ENCODE measurements at regions not wholly inside any gene's neighbourhood (a gene's known extent, or its start where the extent isn't known, plus 50 kb on each side); places are given as distances from the start of the nearest gene placed in this dataset.
A peak's percentile ranks its signal among the peaks of the same experiment; 100 is the strongest.
"Not testable (repeated sequence)": the region's sequence is repeated elsewhere in the genome, so short reads cannot be mapped to it uniquely, and the experiment has no call there.

GRCh38 chrX:124455966-124456365 is 109.6 kb downstream of the SH2D1A start:
- Mint-ChIP-seq H3K9me3 (ENCODE audit: unreplicated experiment) (no peaks in the 10 kb centered on the region), H3K4me1 (ENCODE audit: unreplicated experiment) (peaks cover 34% of the 10 kb centered on the region), H3K36me3 (ENCODE audit: unreplicated experiment) (no peaks in the 10 kb centered on the region), H3K4me3 (ENCODE audit: unreplicated experiment) (no peak overlapping the region), H3K27ac (ENCODE audit: unreplicated experiment) (peak overlapping the region; percentile 67), H3K27me3 (ENCODE audit: unreplicated experiment) (no peaks in the 10 kb centered on the region)
- no peak for DNase-seq (ENCODE audit: extremely low spot score, unreplicated experiment)
- TF ChIP-seq, protein P1, sequence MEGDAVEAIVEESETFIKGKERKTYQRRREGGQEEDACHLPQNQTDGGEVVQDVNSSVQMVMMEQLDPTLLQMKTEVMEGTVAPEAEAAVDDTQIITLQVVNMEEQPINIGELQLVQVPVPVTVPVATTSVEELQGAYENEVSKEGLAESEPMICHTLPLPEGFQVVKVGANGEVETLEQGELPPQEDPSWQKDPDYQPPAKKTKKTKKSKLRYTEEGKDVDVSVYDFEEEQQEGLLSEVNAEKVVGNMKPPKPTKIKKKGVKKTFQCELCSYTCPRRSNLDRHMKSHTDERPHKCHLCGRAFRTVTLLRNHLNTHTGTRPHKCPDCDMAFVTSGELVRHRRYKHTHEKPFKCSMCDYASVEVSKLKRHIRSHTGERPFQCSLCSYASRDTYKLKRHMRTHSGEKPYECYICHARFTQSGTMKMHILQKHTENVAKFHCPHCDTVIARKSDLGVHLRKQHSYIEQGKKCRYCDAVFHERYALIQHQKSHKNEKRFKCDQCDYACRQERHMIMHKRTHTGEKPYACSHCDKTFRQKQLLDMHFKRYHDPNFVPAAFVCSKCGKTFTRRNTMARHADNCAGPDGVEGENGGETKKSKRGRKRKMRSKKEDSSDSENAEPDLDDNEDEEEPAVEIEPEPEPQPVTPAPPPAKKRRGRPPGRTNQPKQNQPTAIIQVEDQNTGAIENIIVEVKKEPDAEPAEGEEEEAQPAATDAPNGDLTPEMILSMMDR (IDR thresholded peaks at IDR 0.05), result no peak

DNA sequence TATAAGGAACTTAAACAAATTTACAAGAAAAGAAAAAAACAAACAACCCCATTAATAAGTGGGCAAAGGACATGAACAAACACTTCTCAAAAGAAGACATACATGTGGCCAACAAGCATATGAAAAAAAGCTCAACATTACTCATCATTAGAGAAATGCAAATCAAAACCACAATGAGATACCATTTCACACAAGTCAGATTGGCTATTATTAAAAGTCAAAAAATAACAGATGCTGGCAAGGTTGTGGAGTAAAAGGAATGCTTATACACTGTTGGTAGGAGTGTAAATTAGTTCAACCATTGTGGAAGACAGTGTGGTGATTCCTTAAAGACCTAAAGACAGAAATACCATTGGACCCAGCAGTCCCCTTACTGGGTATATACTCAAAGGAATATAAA is 113.5 kb downstream of the SH2D1A start:
- not testable (repeated sequence) for H3K4me3 Mint-ChIP-seq (ENCODE audit: unreplicated experiment); H3K36me3 Mint-ChIP-seq (ENCODE audit: unreplicated experiment); DNase-seq (ENCODE audit: extremely low spot score, unreplicated experiment); H3K9me3 Mint-ChIP-seq (ENCODE audit: unreplicated experiment); H3K27ac Mint-ChIP-seq (ENCODE audit: unreplicated experiment); H3K27me3 Mint-ChIP-seq (ENCODE audit: unreplicated experiment)
- H3K4me1 Mint-ChIP-seq (ENCODE audit: unreplicated experiment), result peaks cover 37% of the 10 kb centered on the region

DNA sequence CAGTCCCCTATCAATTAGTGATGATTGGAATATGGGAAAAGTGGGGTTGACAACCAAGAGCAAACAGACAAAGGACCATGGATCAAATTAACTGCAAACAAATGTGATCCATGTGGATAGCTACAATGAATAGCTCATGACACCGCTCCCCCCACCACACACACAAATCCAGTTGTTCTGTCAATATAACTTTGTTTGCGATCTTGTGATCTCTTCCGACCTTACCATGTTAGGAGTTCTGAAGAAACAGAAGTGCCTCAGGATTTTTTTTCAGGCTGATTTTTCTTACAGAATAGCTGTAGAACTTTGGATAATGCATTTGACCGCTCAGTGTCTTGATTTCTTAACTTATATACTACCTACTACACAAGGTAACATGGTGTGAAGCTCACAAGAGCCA is 116.6 kb downstream of the SH2D1A start:
- no peak for DNase-seq (ENCODE audit: extremely low spot score, unreplicated experiment)
- Mint-ChIP-seq H3K4me1 (ENCODE audit: unreplicated experiment) (peaks cover 33% of the 10 kb centered on the region), H3K4me3 (ENCODE audit: unreplicated experiment) (no peak overlapping the region), H3K27ac (ENCODE audit: unreplicated experiment) (no peak overlapping the region), H3K36me3 (ENCODE audit: unreplicated experiment) (peaks cover 1% of the 10 kb centered on the region), H3K9me3 (ENCODE audit: unreplicated experiment) (no peaks in the 10 kb centered on the region), H3K27me3 (ENCODE audit: unreplicated experiment) (no peaks in the 10 kb centered on the region)
- TF ChIP-seq, protein P1 (IDR thresholded peaks at IDR 0.05), result no peak

GRCh38 chrX:124467202-124467601 is 120.8 kb downstream of the SH2D1A start:
- Mint-ChIP-seq H3K36me3 (ENCODE audit: unreplicated experiment) (peaks cover 1% of the 10 kb centered on the region), H3K4me3 (ENCODE audit: unreplicated experiment) (no peak overlapping the region), H3K4me1 (ENCODE audit: unreplicated experiment) (peaks cover 22% of the 10 kb centered on the region), H3K27me3 (ENCODE audit: unreplicated experiment) (no peaks in the 10 kb centered on the region), H3K27ac (ENCODE audit: unreplicated experiment) (no peak overlapping the region), H3K9me3 (ENCODE audit: unreplicated experiment) (no peaks in the 10 kb centered on the region)
- DNase-seq (ENCODE audit: extremely low spot score, unreplicated experiment), result no peak
- TF ChIP-seq, protein P1 (IDR thresholded peaks at IDR 0.05), result no peak

- Mint-ChIP-seq H3K27ac (ENCODE audit: unreplicated experiment) (no peak overlapping the region), H3K4me1 (ENCODE audit: unreplicated experiment) (peaks cover 5% of the 10 kb centered on the region), H3K9me3 (ENCODE audit: unreplicated experiment) (no peaks in the 10 kb centered on the region)
Measured at GRCh38 chrX:124475358-124475757, 129.0 kb downstream of the SH2D1A start.

More at GRCh38 chrX:124475358-124475757, 129.0 kb downstream of the SH2D1A start:
- no peak for DNase-seq (ENCODE audit: extremely low spot score, unreplicated experiment)
- H3K36me3 Mint-ChIP-seq (ENCODE audit: unreplicated experiment), result no peaks in the 10 kb centered on the region
- TF ChIP-seq, protein P1 (IDR thresholded peaks at IDR 0.05), result no peak
- H3K4me3 Mint-ChIP-seq (ENCODE audit: unreplicated experiment), result no peak overlapping the region
- no peaks in the 10 kb centered on the region for H3K27me3 Mint-ChIP-seq (ENCODE audit: unreplicated experiment)

All from osteocyte (in vitro differentiated cells).